Endodermal cell (in vitro differentiated cells): ENCODE measurements at regions not wholly inside any gene's neighbourhood (a gene's known extent, or its start where the extent isn't known, plus 50 kb on each side); places are given as distances from the start of the nearest gene placed in this dataset.
A peak's percentile ranks its signal among the peaks of the same experiment; 100 is the strongest.

Source experiments
- DNase-seq: peaks from one replicate; pipeline ENCODE4 v3.0.0-alpha.2; 2017
- H3K27ac ChIP-seq: 2 replicates; pipeline ENCODE4 v1.5.1; 2013; ENCODE audit warnings: mild to moderate bottlenecking, low read depth, low read length, moderate library complexity
- H3K27me3 ChIP-seq: 2 replicates; pipeline ENCODE4 v1.6.1; 2013; ENCODE audit warnings: mild to moderate bottlenecking, low read length, moderate library complexity; ENCODE audit not compliant: insufficient read depth, control insufficient read depth, poor library complexity, severe bottlenecking
- H3K36me3 ChIP-seq: 2 replicates; pipeline ENCODE4 v1.7.0; 2013; ENCODE audit warnings: mild to moderate bottlenecking, low read length, moderate library complexity; ENCODE audit not compliant: control insufficient read depth, insufficient read depth
- H3K4me1 ChIP-seq: one replicate; pipeline ENCODE4 v1.7.0; 2013; ENCODE audit warnings: low read length; ENCODE audit not compliant: control insufficient read depth, insufficient read depth
- H3K4me3 ChIP-seq: 2 replicates; pipeline ENCODE4 v1.5.1; 2013; ENCODE audit warnings: mild to moderate bottlenecking, low read length, moderate library complexity
- H3K9ac ChIP-seq: 2 replicates; pipeline ENCODE4 v1.6.1; 2013; ENCODE audit warnings: mild to moderate bottlenecking, low read length, moderate library complexity; ENCODE audit not compliant: poor library complexity, severe bottlenecking; ENCODE audit errors: extremely low read depth
- H3K9me3 ChIP-seq: 2 replicates; pipeline ENCODE4 v1.6.1; 2013; ENCODE audit warnings: mild to moderate bottlenecking, low read length, moderate library complexity; ENCODE audit not compliant: control insufficient read depth
- H3K27ac Mint-ChIP-seq: 2 replicates; pipeline ENCODE4 v1.8.0; 2020; ENCODE audit warnings: mixed read lengths
- H3K27me3 Mint-ChIP-seq: 2 replicates; pipeline ENCODE4 v1.8.0; 2021; ENCODE audit warnings: mild to moderate bottlenecking, mixed read lengths; ENCODE audit not compliant: insufficient read depth
- H3K36me3 Mint-ChIP-seq: 2 replicates; pipeline ENCODE4 v1.8.0; 2020; ENCODE audit warnings: low read depth, mixed read lengths
- H3K4me1 Mint-ChIP-seq: 2 replicates; pipeline ENCODE4 v1.8.0; 2020; ENCODE audit warnings: mixed read lengths
- H3K4me3 Mint-ChIP-seq: 2 replicates; pipeline ENCODE4 v1.8.0; 2020; ENCODE audit warnings: mild to moderate bottlenecking, moderate library complexity, mixed read lengths
- H3K9me3 Mint-ChIP-seq: 2 replicates; pipeline ENCODE4 v1.8.0; 2020; ENCODE audit warnings: mild to moderate bottlenecking, mixed read lengths
- CTCF ChIP-seq: fragments of 200-600 bp; sonication (generic); conservative IDR thresholded peaks from 2 replicates; pipeline ENCODE4 v1.5.0; 2021; ENCODE audit warnings: antibody characterized with exemption, mild to moderate bottlenecking
- WGBS, 2 experiments: methylation state at CpG; one replicate each; pipeline versions ENCODE4 v1.1.5 to v1.1.7; 2013; ENCODE audit warnings: missing lambda C conversion rate in 2 of 2, mixed read lengths in 1 of 2; ENCODE audit not compliant: insufficient coverage in 1 of 2, insufficient read length in 1 of 2; 5-methylcytosine and 5-hydroxymethylcytosine counted together

GRCh38 chr4:60723796-60724195 is 476.3 kb upstream of the ADGRL3 start:
- Mint-ChIP-seq H3K4me1 (peaks cover 24% of the 10 kb centered on the region), H3K27me3 (no peaks in the 10 kb centered on the region), H3K27ac (peak overlapping the region; percentile 85), H3K36me3 (no peaks in the 10 kb centered on the region), H3K4me3 (no peak overlapping the region), H3K9me3 (no peaks in the 10 kb centered on the region)
- 93% methylated on average over 3 of the region's 3 CpGs; no CpG with 5 or more reads in 1 of the 2 experiments for WGBS, 2 experiments
- H3K9me3 ChIP-seq, result peaks cover 7% of the 10 kb centered on the region
- no peaks in the 10 kb centered on the region for H3K36me3 ChIP-seq
- DNase-seq, result no peak
- no peak overlapping the region for H3K4me3 ChIP-seq
- no peak overlapping the region for H3K27ac ChIP-seq
- H3K9ac ChIP-seq, result peak overlapping the region; percentile 57
- no peak for TF ChIP-seq CTCF
- no peaks in the 10 kb centered on the region for H3K27me3 ChIP-seq
- H3K4me1 ChIP-seq, result peaks cover 11% of the 10 kb centered on the region

- TF ChIP-seq CTCF, result no peak
- no peak overlapping the region for H3K27ac ChIP-seq
- peaks cover 7% of the 10 kb centered on the region for H3K9me3 ChIP-seq
- H3K4me3 Mint-ChIP-seq, result no peak overlapping the region
- H3K4me1 Mint-ChIP-seq, result peaks cover 24% of the 10 kb centered on the region
- H3K9ac ChIP-seq, result peak overlapping the region; percentile 57
- H3K27me3 Mint-ChIP-seq, result no peaks in the 10 kb centered on the region
- WGBS, 2 experiments, result 70 to 80% methylated on average over 2 to 3 of the region's 3 CpGs
- H3K27ac Mint-ChIP-seq, result peak overlapping the region; percentile 85
- H3K36me3 Mint-ChIP-seq, result no peaks in the 10 kb centered on the region
- DNase-seq, result peak; percentile 62
- no peaks in the 10 kb centered on the region for H3K9me3 Mint-ChIP-seq
- H3K27me3 ChIP-seq, result no peaks in the 10 kb centered on the region
- peak overlapping the region; percentile 61 for H3K4me3 ChIP-seq
- no peaks in the 10 kb centered on the region for H3K36me3 ChIP-seq
- H3K4me1 ChIP-seq, result peaks cover 11% of the 10 kb centered on the region
Observed at GRCh38 chr4:60724623-60725022, 475.5 kb upstream of the ADGRL3 start.

GRCh38 chr4:60726779-60727178 is 473.3 kb upstream of the ADGRL3 start:
- Histone ChIP-seq H3K4me3 (no peak overlapping the region), H3K4me1 (peaks cover 11% of the 10 kb centered on the region), H3K27me3 (no peaks in the 10 kb centered on the region), H3K9me3 (peaks cover 7% of the 10 kb centered on the region), H3K9ac (no peak overlapping the region), H3K36me3 (no peaks in the 10 kb centered on the region), H3K27ac (no peak overlapping the region)
- Mint-ChIP-seq H3K4me3 (no peak overlapping the region), H3K27me3 (no peaks in the 10 kb centered on the region), H3K36me3 (no peaks in the 10 kb centered on the region), H3K4me1 (peaks cover 24% of the 10 kb centered on the region), H3K9me3 (peaks cover 8% of the 10 kb centered on the region), H3K27ac (no peak overlapping the region)
- no peak for DNase-seq
- TF ChIP-seq CTCF, result no peak
